ENCODE measurements at regions not wholly inside any gene's neighbourhood (a gene's known extent, or its start where the extent isn't known, plus 50 kb on each side); places are given as distances from the start of the nearest gene placed in this dataset.

- H3K9me3 ChIP-seq (ENCODE audit: low read length) = no peaks in the 10 kb centered on the region
- no peaks in the 10 kb centered on the region for H3K27me3 ChIP-seq (ENCODE audit: control insufficient read depth in 1 of 2, insufficient read depth in 2 of 2, low read length in 2 of 2)
- no peak overlapping the region for H3K9ac ChIP-seq (ENCODE audit: low read length)
- no peaks in the 10 kb centered on the region for H3K36me3 ChIP-seq (ENCODE audit: insufficient read depth, low read length)
- no peaks in the 10 kb centered on the region for H3K4me1 ChIP-seq (ENCODE audit: insufficient read depth, low read length)
- no peak overlapping the region for H3K4me3 ChIP-seq (ENCODE audit: low read depth in 1 of 2, low read length in 2 of 2)
- no peak overlapping the region for H3K27ac ChIP-seq (ENCODE audit: low read depth, low read length)
These were observed 337.0 kb upstream of the NR5A2 start for GRCh38 chr1:199690496-199690895.

GRCh38 chr1:199691540-199691939 is 336.0 kb upstream of the NR5A2 start:
- H3K27me3 ChIP-seq (ENCODE audit: control insufficient read depth in 1 of 2, insufficient read depth in 2 of 2, low read length in 2 of 2) = no peaks in the 10 kb centered on the region
- H3K4me1 ChIP-seq (ENCODE audit: insufficient read depth, low read length) = no peaks in the 10 kb centered on the region
- no peak overlapping the region for H3K9ac ChIP-seq (ENCODE audit: low read length)
- no peak overlapping the region for H3K4me3 ChIP-seq (ENCODE audit: low read depth in 1 of 2, low read length in 2 of 2)
- no peak overlapping the region for H3K27ac ChIP-seq (ENCODE audit: low read depth, low read length)
- H3K9me3 ChIP-seq (ENCODE audit: low read length) = no peaks in the 10 kb centered on the region
- no peaks in the 10 kb centered on the region for H3K36me3 ChIP-seq (ENCODE audit: insufficient read depth, low read length)

- H3K9ac ChIP-seq (ENCODE audit: low read length) = no peak overlapping the region
- no peak overlapping the region for H3K4me3 ChIP-seq (ENCODE audit: low read depth in 1 of 2, low read length in 2 of 2)
- no peaks in the 10 kb centered on the region for H3K4me1 ChIP-seq (ENCODE audit: insufficient read depth, low read length)
- H3K27me3 ChIP-seq (ENCODE audit: control insufficient read depth in 1 of 2, insufficient read depth in 2 of 2, low read length in 2 of 2) = no peaks in the 10 kb centered on the region
- no peaks in the 10 kb centered on the region for H3K36me3 ChIP-seq (ENCODE audit: insufficient read depth, low read length)
- H3K27ac ChIP-seq (ENCODE audit: low read depth, low read length) = no peak overlapping the region
- H3K9me3 ChIP-seq (ENCODE audit: low read length) = no peaks in the 10 kb centered on the region
These were observed 333.8 kb upstream of the NR5A2 start for GRCh38 chr1:199693724-199694123.

GRCh38 chr1:199696225-199696624 is 331.3 kb upstream of the NR5A2 start:
- no peaks in the 10 kb centered on the region for H3K27me3 ChIP-seq (ENCODE audit: control insufficient read depth in 1 of 2, insufficient read depth in 2 of 2, low read length in 2 of 2)
- no peak overlapping the region for H3K4me3 ChIP-seq (ENCODE audit: low read depth in 1 of 2, low read length in 2 of 2)
- H3K27ac ChIP-seq (ENCODE audit: low read depth, low read length) = no peak overlapping the region
- H3K9me3 ChIP-seq (ENCODE audit: low read length) = no peaks in the 10 kb centered on the region
- no peaks in the 10 kb centered on the region for H3K36me3 ChIP-seq (ENCODE audit: insufficient read depth, low read length)
- H3K9ac ChIP-seq (ENCODE audit: low read length) = no peak overlapping the region
- no peaks in the 10 kb centered on the region for H3K4me1 ChIP-seq (ENCODE audit: insufficient read depth, low read length)

- H3K27ac ChIP-seq (ENCODE audit: low read depth, low read length) = no peak overlapping the region
- no peaks in the 10 kb centered on the region for H3K9me3 ChIP-seq (ENCODE audit: low read length)
- no peak overlapping the region for H3K4me3 ChIP-seq (ENCODE audit: low read depth in 1 of 2, low read length in 2 of 2)
- H3K4me1 ChIP-seq (ENCODE audit: insufficient read depth, low read length) = no peaks in the 10 kb centered on the region
- no peak overlapping the region for H3K9ac ChIP-seq (ENCODE audit: low read length)
- H3K27me3 ChIP-seq (ENCODE audit: control insufficient read depth in 1 of 2, insufficient read depth in 2 of 2, low read length in 2 of 2) = no peaks in the 10 kb centered on the region
- H3K36me3 ChIP-seq (ENCODE audit: insufficient read depth, low read length) = no peaks in the 10 kb centered on the region
These were observed 329.3 kb upstream of the NR5A2 start for GRCh38 chr1:199698222-199698621.

- Histone ChIP-seq H3K4me3 (ENCODE audit: low read depth in 1 of 2, low read length in 2 of 2) (no peak overlapping the region), H3K36me3 (ENCODE audit: insufficient read depth, low read length) (no peaks in the 10 kb centered on the region), H3K4me1 (ENCODE audit: insufficient read depth, low read length) (no peaks in the 10 kb centered on the region), H3K9ac (ENCODE audit: low read length) (no peak overlapping the region), H3K9me3 (ENCODE audit: low read length) (no peaks in the 10 kb centered on the region), H3K27me3 (ENCODE audit: control insufficient read depth in 1 of 2, insufficient read depth in 2 of 2, low read length in 2 of 2) (no peaks in the 10 kb centered on the region), H3K27ac (ENCODE audit: low read depth, low read length) (no peak overlapping the region)
These were observed 327.0 kb upstream of the NR5A2 start for GRCh38 chr1:199700551-199700950.

- no peak overlapping the region for H3K4me3 ChIP-seq (ENCODE audit: low read depth in 1 of 2, low read length in 2 of 2)
- no peaks in the 10 kb centered on the region for H3K9me3 ChIP-seq (ENCODE audit: low read length)
- no peak overlapping the region for H3K9ac ChIP-seq (ENCODE audit: low read length)
These were observed 325.8 kb upstream of the NR5A2 start for GRCh38 chr1:199701726-199702125.

GRCh38 chr1:199704231-199704630 is 323.3 kb upstream of the NR5A2 start:
- Histone ChIP-seq H3K9ac (ENCODE audit: low read length) (no peak overlapping the region), H3K4me1 (ENCODE audit: insufficient read depth, low read length) (no peaks in the 10 kb centered on the region), H3K9me3 (ENCODE audit: low read length) (no peaks in the 10 kb centered on the region), H3K36me3 (ENCODE audit: insufficient read depth, low read length) (no peaks in the 10 kb centered on the region), H3K4me3 (ENCODE audit: low read depth in 1 of 2, low read length in 2 of 2) (no peak overlapping the region), H3K27ac (ENCODE audit: low read depth, low read length) (no peak overlapping the region), H3K27me3 (ENCODE audit: control insufficient read depth in 1 of 2, insufficient read depth in 2 of 2, low read length in 2 of 2) (no peaks in the 10 kb centered on the region)

More at GRCh38 chr1:199701726-199702125, 325.8 kb upstream of the NR5A2 start:
- no peaks in the 10 kb centered on the region for H3K27me3 ChIP-seq (ENCODE audit: control insufficient read depth in 1 of 2, insufficient read depth in 2 of 2, low read length in 2 of 2)
- no peaks in the 10 kb centered on the region for H3K36me3 ChIP-seq (ENCODE audit: insufficient read depth, low read length)
- no peak overlapping the region for H3K27ac ChIP-seq (ENCODE audit: low read depth, low read length)
- H3K4me1 ChIP-seq (ENCODE audit: insufficient read depth, low read length) = no peaks in the 10 kb centered on the region

GRCh38 chr1:199705825-199706224 is 321.7 kb upstream of the NR5A2 start:
- Histone ChIP-seq H3K4me1 (ENCODE audit: insufficient read depth, low read length) (no peaks in the 10 kb centered on the region), H3K4me3 (ENCODE audit: low read depth in 1 of 2, low read length in 2 of 2) (no peak overlapping the region), H3K9ac (ENCODE audit: low read length) (no peak overlapping the region), H3K27me3 (ENCODE audit: control insufficient read depth in 1 of 2, insufficient read depth in 2 of 2, low read length in 2 of 2) (no peaks in the 10 kb centered on the region), H3K36me3 (ENCODE audit: insufficient read depth, low read length) (no peaks in the 10 kb centered on the region), H3K27ac (ENCODE audit: low read depth, low read length) (no peak overlapping the region), H3K9me3 (ENCODE audit: low read length) (no peaks in the 10 kb centered on the region)

- Histone ChIP-seq H3K9ac (ENCODE audit: low read length) (no peak overlapping the region), H3K27ac (ENCODE audit: low read depth, low read length) (no peak overlapping the region), H3K36me3 (ENCODE audit: insufficient read depth, low read length) (no peaks in the 10 kb centered on the region), H3K4me3 (ENCODE audit: low read depth in 1 of 2, low read length in 2 of 2) (no peak overlapping the region), H3K27me3 (ENCODE audit: control insufficient read depth in 1 of 2, insufficient read depth in 2 of 2, low read length in 2 of 2) (no peaks in the 10 kb centered on the region), H3K9me3 (ENCODE audit: low read length) (no peaks in the 10 kb centered on the region), H3K4me1 (ENCODE audit: insufficient read depth, low read length) (no peaks in the 10 kb centered on the region)
These were observed 320.5 kb upstream of the NR5A2 start for GRCh38 chr1:199706826-199707606.

GRCh38 chr1:199710974-199711373 is 316.5 kb upstream of the NR5A2 start:
- H3K27ac ChIP-seq (ENCODE audit: low read depth, low read length) = no peak overlapping the region
- H3K4me1 ChIP-seq (ENCODE audit: insufficient read depth, low read length) = no peaks in the 10 kb centered on the region
- no peaks in the 10 kb centered on the region for H3K27me3 ChIP-seq (ENCODE audit: control insufficient read depth in 1 of 2, insufficient read depth in 2 of 2, low read length in 2 of 2)
- H3K36me3 ChIP-seq (ENCODE audit: insufficient read depth, low read length) = no peaks in the 10 kb centered on the region
- no peak overlapping the region for H3K4me3 ChIP-seq (ENCODE audit: low read depth in 1 of 2, low read length in 2 of 2)
- H3K9me3 ChIP-seq (ENCODE audit: low read length) = no peaks in the 10 kb centered on the region
- no peak overlapping the region for H3K9ac ChIP-seq (ENCODE audit: low read length)

- Histone ChIP-seq H3K4me3 (ENCODE audit: low read depth in 1 of 2, low read length in 2 of 2) (no peak overlapping the region), H3K9me3 (ENCODE audit: low read length) (no peaks in the 10 kb centered on the region), H3K9ac (ENCODE audit: low read length) (no peak overlapping the region), H3K27ac (ENCODE audit: low read depth, low read length) (no peak overlapping the region), H3K27me3 (ENCODE audit: control insufficient read depth in 1 of 2, insufficient read depth in 2 of 2, low read length in 2 of 2) (no peaks in the 10 kb centered on the region), H3K4me1 (ENCODE audit: insufficient read depth, low read length) (no peaks in the 10 kb centered on the region), H3K36me3 (ENCODE audit: insufficient read depth, low read length) (no peaks in the 10 kb centered on the region)
These were observed 310.8 kb upstream of the NR5A2 start for GRCh38 chr1:199716729-199717128.

Data from muscle layer of colon (tissue), 2 donors.